ENCODE measurements at regions not wholly inside any gene's neighbourhood (a gene's known extent, or its start where the extent isn't known, plus 50 kb on each side); places are given as distances from the start of the nearest gene placed in this dataset.
A peak's percentile ranks its signal among the peaks of the same experiment; 100 is the strongest.

GRCh38 chr10:31604096-31604495, 285.1 kb downstream of the ZEB1 start:
- intact Hi-C loops (cut with DNase I, micrococcal nuclease), result no loop called here
- H3K4me1 ChIP-seq (ENCODE audit: low read depth), result peaks cover 7% of the 10 kb centered on the region
- ATAC-seq, result no peak

GRCh38 chr10:31603235-31604087, 284.4 kb downstream of the ZEB1 start:
- Histone ChIP-seq H3K4me3 (peak overlapping the region; percentile 17), H3K9me3 (no peaks in the 10 kb centered on the region), H3K36me3 (ENCODE audit: low read depth) (no peaks in the 10 kb centered on the region), H3K4me1 (ENCODE audit: low read depth) (peaks cover 7% of the 10 kb centered on the region)
- intact Hi-C loops (cut with DNase I, micrococcal nuclease), result no loop called here
- ATAC-seq (peak; percentile 96), DNase-seq (peak; percentile 90 to 93 (median 91))
- TF ChIP-seq, protein P1, sequence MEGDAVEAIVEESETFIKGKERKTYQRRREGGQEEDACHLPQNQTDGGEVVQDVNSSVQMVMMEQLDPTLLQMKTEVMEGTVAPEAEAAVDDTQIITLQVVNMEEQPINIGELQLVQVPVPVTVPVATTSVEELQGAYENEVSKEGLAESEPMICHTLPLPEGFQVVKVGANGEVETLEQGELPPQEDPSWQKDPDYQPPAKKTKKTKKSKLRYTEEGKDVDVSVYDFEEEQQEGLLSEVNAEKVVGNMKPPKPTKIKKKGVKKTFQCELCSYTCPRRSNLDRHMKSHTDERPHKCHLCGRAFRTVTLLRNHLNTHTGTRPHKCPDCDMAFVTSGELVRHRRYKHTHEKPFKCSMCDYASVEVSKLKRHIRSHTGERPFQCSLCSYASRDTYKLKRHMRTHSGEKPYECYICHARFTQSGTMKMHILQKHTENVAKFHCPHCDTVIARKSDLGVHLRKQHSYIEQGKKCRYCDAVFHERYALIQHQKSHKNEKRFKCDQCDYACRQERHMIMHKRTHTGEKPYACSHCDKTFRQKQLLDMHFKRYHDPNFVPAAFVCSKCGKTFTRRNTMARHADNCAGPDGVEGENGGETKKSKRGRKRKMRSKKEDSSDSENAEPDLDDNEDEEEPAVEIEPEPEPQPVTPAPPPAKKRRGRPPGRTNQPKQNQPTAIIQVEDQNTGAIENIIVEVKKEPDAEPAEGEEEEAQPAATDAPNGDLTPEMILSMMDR (IDR thresholded peaks at IDR 0.05), result no peak

More at GRCh38 chr10:31604096-31604495, 285.1 kb downstream of the ZEB1 start:
- no peaks in the 10 kb centered on the region for H3K9me3 ChIP-seq
- H3K36me3 ChIP-seq (ENCODE audit: low read depth), result no peaks in the 10 kb centered on the region
- H3K4me3 ChIP-seq, result no peak overlapping the region
- no peak for DNase-seq
- TF ChIP-seq, protein P1 (IDR thresholded peaks at IDR 0.05), result no peak

- intact Hi-C loops (cut with DNase I, micrococcal nuclease), result no loop called here
- TF ChIP-seq, protein P1 (IDR thresholded peaks at IDR 0.05), result no peak
- ATAC-seq (peak; percentile 35), DNase-seq (peak; percentile 63 to 79 (median 70))
- Histone ChIP-seq H3K4me3 (peak overlapping the region; percentile 17), H3K9me3 (no peaks in the 10 kb centered on the region), H3K36me3 (ENCODE audit: low read depth) (no peaks in the 10 kb centered on the region), H3K4me1 (ENCODE audit: low read depth) (peaks cover 7% of the 10 kb centered on the region)
These were observed 283.7 kb downstream of the ZEB1 start for GRCh38 chr10:31602541-31603234.

DNA sequence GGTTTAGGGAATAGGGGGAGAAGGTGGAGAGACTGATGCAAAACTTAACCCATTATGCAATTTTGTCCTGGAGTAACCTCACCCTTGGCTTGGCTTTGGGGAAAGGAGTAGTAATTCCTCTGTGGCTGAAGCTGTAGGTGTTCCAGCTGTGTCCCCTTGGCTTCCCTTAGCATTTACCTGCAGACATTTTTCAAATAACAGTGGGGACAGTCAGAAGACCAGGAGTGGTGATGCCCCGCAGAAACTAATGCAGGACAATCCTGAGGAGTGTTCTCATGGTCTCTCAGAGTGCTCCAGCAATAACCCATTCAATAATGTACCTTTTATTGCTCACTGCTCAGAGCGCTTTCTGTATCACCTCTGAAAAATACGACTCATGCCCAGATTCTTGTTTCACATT, 282.1 kb downstream of the ZEB1 start:
- no peak for ATAC-seq
- no peaks in the 10 kb centered on the region for H3K36me3 ChIP-seq (ENCODE audit: low read depth)
- H3K4me3 ChIP-seq, result no peak overlapping the region
- no peak for DNase-seq
- H3K9me3 ChIP-seq, result no peaks in the 10 kb centered on the region
- TF ChIP-seq, protein P1 (IDR thresholded peaks at IDR 0.05), result no peak
- intact Hi-C loops (cut with DNase I, micrococcal nuclease), result no loop called here
- H3K4me1 ChIP-seq (ENCODE audit: low read depth), result peaks cover 7% of the 10 kb centered on the region

DNA sequence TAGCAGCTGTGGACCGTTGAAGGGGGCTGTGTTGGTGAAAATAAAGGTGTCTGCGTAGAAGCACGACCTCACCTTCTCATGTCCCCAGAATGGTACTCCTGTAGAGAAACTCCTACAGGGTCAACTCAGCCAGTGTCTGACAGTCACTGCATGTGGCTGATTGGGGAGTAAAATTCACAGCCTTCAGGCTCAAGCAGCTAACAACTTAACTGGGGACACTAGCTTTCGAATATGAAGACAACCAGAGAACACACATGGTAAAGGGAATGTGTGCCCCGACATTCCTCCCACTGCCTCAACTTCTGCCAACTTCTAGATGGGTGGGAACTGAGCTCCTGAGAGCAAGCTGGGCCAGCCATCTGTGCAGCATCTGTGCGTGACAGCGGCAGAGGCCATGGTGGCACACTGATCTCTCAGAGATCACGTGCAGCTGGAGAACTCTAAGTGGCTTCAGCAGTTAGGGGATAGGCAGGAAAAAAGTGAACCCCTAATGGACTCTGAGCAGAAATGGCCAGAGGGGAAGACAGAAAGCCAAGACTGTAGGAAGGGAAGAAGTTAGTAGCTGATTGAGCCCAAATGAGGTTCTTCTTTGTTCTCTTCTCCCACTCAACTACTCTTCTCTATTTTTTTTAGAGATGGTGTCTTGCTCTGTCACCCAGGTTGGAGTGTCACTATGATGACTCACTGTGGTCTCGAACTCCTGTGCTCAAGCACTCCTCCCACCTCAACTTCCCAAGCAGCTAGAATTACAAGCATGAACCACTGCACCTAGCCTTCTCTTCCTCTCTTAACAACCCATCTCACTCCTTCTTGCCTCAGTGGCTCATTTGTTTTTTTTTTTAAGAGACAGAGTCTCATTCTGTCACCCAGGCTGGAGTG, 280.8 kb downstream of the ZEB1 start:
- TF ChIP-seq, protein P1 (IDR thresholded peaks at IDR 0.05), result no peak
- DNase-seq (no peak), ATAC-seq (no peak)
- H3K4me3 ChIP-seq, result no peak overlapping the region
- no peaks in the 10 kb centered on the region for H3K9me3 ChIP-seq
- intact Hi-C loops (cut with DNase I, micrococcal nuclease), result no loop called here
- peaks cover 7% of the 10 kb centered on the region for H3K4me1 ChIP-seq (ENCODE audit: low read depth)
- H3K36me3 ChIP-seq (ENCODE audit: low read depth), result no peaks in the 10 kb centered on the region

Measured in mucosa of descending colon (tissue), 3 donors.